COLO829 (cell line): ENCODE measurements at regions not wholly inside any gene's neighbourhood (a gene's known extent, or its start where the extent isn't known, plus 50 kb on each side); places are given as distances from the start of the nearest gene placed in this dataset.

Source experiments
- DNase-seq: peaks from one replicate; pipeline ENCODE4 v3.0.0; 2012; ENCODE audit warnings: low spot score

DNA sequence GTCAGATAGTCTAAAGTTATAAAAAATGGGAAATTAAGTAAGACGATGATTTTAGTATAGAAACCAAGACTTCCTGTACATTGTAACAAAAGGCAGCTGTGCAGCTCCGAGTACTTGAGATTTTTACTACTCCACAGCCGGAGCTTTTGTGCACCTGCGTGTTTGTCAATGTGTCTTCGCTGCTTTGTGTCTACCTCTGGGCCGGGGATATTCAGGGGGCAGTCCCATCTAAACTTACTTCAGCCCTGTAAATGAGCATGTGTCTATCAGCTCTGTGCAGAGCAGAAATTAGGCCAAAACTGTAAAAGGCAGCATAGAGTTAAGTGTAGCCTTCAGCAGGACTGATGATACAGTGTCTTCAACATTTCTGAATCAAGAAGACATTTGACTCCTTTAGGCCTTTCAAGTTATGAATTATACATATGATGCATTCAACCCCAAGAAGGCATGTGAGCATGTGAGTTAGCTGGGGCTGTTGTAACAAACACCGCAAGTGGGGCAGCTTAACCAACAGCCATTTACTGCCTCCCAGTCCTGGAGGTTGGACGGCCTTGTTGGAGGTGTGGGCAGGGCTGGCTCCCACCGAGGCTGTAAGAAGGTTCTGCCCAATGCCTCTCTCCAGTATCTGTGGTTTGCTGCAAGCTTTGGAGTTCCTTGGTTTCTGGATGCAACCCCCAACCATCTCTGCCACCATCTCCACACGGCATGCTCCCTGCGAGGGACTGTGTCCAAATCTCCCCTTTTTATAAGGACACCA lies 191.0 kb upstream of the IRS2 start:
- no peak for DNase-seq

- DNase-seq = no peak
Measured at GRCh38 chr13:109976206-109976997, 190.0 kb upstream of the IRS2 start.

GRCh38 chr13:109974354-109974753 lies 188.0 kb upstream of the IRS2 start:
- DNase-seq = no peak

DNA sequence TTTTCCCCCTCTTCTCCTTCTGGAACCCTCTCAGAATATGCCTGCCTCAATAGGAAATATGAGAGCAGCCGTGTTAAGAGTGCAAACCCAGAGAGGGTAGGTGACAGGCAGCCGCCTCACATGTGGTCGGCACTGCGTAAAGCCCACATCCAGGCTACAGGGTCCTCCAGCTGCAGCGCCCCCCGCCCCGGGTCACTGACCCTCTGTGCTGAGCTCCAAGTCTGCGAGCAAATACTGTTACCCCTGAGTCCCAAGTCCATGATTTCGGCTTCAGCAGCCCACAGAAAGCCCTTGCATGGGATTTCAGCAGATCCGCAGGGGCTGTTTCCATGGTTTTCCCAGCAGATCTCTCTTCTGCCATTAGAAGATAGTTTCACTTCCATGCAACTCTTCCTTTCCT lies 186.9 kb upstream of the IRS2 start:
- DNase-seq = no peak

DNA sequence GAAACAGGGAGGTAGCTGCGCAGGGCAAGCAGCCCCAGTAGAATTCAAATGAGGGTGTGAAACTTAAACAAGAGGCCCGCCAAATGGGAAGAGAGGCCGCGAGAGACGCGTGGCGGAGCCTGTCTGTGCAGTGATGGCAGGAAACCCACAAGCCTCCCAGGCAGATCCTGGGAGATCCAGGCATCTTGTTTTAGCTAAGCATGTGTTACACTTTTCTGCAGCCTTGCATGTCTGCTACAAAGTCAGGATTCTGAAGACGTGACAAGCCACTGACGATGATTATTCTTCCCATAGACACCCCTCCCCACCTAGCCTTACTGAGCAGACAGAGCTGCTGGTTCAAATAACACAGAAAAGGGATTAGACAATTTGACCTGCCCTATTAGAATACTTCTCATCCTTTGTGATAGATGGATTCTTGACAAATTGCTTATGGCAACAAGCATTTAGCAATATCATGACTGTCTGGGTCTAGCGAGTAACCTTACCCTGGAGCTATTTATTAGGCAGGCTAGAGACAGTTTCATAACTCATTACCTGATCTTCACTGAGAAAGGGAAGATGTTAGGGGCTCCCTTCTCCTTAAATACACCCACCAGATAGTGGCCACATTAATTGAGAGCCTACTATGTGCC lies 185.2 kb upstream of the IRS2 start:
- no peak for DNase-seq

GRCh38 chr13:109971006-109971405 lies 184.6 kb upstream of the IRS2 start:
- DNase-seq = no peak

DNA sequence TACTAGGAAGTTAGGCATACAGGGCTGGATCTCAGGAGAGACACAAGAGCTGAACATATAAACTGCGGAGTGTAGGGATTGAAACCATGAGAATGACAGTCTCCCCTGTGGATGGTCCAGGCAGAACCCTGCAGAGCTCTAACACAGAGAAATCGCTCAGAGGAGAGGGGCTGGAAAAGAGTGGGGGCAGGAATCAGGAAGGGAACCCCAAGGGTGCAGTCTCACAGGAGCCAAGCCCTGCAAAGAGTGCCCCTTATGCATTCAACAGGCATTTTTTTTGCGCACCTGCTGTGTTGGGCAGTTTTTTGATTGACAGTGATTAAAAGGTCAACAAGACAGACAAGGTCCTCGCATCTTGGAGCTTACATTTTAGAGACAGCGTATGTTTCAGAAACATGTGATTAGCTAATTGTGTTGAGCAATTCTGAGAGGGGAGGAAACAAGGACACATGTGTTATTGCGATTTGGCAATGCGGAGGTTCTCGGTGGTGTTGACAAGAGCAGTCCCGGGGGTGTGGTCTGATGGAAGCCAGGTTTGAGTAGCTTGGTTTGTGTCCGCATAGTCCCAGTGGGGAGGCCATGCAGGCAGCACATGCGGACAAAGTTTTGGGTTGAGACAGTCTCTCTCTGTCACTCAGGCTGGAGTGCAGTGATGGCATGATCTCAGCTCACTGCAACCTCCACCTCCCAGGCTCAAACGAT lies 182.6 kb upstream of the IRS2 start:
- no peak for DNase-seq

DNA sequence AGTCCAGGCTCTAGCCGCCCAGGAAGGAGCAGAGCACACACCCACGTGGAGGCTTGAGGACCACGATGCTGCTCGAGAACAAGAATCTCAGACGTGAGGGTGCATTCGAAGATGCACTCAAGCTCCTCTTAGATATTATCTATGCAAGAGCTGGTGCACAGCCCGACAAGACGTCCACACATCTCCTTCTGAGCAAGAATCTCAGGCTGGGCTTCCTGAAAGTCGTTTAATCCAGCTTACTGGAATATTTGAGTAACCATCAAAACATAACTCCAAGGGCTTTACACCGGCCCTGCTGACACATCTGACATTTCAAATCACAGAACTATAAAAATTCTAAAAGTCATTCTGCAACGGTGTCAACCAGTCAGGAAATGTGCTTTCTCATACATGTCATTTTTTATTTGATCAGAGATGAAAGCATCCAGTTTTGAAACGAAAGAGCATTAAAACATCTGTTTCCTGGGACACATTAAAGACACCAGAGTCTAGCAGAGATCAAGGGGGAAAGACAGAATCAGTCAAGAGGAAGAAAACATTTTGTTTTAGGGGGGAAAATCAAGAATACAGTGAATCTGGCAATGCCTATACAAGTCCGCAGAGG lies 177.7 kb upstream of the IRS2 start:
- no peak for DNase-seq

DNA sequence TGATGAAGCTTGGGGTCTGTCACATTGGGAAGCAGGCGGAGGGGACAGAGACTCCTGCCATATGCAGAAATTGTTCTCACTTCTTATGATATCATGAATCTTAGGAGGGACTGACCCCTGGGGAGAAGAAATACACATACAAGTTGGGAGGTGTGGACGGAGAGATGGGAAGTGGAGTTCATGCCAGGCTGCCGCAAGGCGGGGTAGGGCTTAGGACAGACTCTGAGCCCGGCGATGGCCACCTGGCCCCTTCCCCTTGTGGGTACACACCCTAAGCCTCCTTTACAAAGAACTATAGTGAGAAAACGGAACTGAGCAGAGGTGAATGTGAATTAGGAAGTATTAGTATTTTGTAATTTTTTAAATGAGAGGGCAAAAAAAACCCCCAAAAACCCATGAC lies 177.0 kb upstream of the IRS2 start:
- no peak for DNase-seq

GRCh38 chr13:109959903-109960302 lies 173.5 kb upstream of the IRS2 start:
- DNase-seq = no peak

GRCh38 chr13:109957875-109958274 lies 171.5 kb upstream of the IRS2 start:
- DNase-seq = no peak

- DNase-seq = peak; percentile 50
Measured at GRCh38 chr13:109955598-109955997, 169.2 kb upstream of the IRS2 start.

- DNase-seq = no peak
Measured at GRCh38 chr13:109954441-109954840, 168.1 kb upstream of the IRS2 start.

- DNase-seq = no peak
Measured at GRCh38 chr13:109951491-109951890, 165.1 kb upstream of the IRS2 start.

DNA sequence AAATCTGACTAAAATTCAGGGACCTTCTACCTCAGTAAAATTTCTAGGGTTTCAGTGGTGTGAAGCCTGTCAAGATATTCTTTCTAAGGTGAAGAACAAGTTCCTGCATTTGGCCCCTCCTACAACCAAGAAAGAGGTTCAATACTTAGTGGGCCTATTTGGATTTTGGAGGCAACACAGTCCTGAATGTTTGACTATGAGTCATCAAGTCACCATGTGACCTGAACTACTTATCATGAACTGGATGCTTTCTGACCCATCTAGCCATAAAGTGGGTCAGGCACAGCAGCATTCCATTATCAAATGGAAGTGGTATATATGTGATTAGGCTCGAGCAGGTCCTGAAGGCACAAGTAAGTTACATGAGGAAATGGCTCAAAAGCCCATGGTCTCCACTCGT lies 163.0 kb upstream of the IRS2 start:
- no peak for DNase-seq

GRCh38 chr13:109947006-109947405 lies 160.6 kb upstream of the IRS2 start:
- DNase-seq = no peak

- DNase-seq = peak; percentile 79
Measured at GRCh38 chr13:109945206-109945960, 159.0 kb upstream of the IRS2 start.

GRCh38 chr13:109941951-109942350 lies 155.6 kb upstream of the IRS2 start:
- DNase-seq = no peak

- no peak for DNase-seq
Measured at GRCh38 chr13:109941221-109941620, 154.8 kb upstream of the IRS2 start.

DNA sequence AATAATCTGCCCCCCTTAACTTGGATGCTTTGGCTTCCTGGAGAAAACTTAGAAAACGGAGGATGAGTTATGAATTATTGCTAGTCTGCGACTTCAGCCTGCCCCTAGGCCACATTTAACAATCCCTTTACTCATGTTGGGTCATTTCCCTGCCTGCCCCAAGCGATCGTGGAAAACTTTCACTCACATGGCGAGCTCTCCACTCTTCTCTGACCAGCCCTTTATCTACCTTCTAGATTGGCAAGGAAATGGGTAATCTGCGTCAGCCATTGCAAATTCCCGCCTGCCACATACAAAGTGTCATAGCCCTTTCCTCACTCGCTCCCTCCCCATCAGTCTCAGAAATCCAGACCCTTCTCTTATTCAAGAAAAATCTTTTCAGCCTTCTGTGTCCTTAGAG lies 154.3 kb upstream of the IRS2 start:
- DNase-seq = no peak

GRCh38 chr13:109939838-109940237 lies 153.5 kb upstream of the IRS2 start:
- no peak for DNase-seq
